GM18502 (cell line): ENCODE measurements at regions not wholly inside any gene's neighbourhood (a gene's known extent, or its start where the extent isn't known, plus 50 kb on each side); places are given as distances from the start of the nearest gene placed in this dataset.

Experiments
- ATAC-seq: cut with Tn5 transposase; IDR thresholded peaks from one replicate; pipeline ENCODE4 v1.9.1; 2021; ENCODE audit warnings: mild to moderate bottlenecking; ENCODE audit not compliant: unreplicated experiment, poor library complexity

GRCh38 chr5:54721951-54722654 lies 204.5 kb downstream of the SNX18 start:
- ATAC-seq = no peak

GRCh38 chr5:54721116-54721515 lies 203.6 kb downstream of the SNX18 start:
- ATAC-seq = no peak

- no peak for ATAC-seq
Observed at GRCh38 chr5:54720341-54720740, 202.8 kb downstream of the SNX18 start.

GRCh38 chr5:54719384-54720283 lies 202.1 kb downstream of the SNX18 start:
- no peak for ATAC-seq

GRCh38 chr5:54718656-54719055 lies 201.1 kb downstream of the SNX18 start:
- no peak for ATAC-seq

GRCh38 chr5:54717870-54718269 lies 200.3 kb downstream of the SNX18 start:
- ATAC-seq = no peak

- ATAC-seq = no peak
Observed at GRCh38 chr5:54717459-54717858, 199.9 kb downstream of the SNX18 start.

- ATAC-seq = no peak
Observed at GRCh38 chr5:54713923-54714581, 196.5 kb downstream of the SNX18 start.

DNA sequence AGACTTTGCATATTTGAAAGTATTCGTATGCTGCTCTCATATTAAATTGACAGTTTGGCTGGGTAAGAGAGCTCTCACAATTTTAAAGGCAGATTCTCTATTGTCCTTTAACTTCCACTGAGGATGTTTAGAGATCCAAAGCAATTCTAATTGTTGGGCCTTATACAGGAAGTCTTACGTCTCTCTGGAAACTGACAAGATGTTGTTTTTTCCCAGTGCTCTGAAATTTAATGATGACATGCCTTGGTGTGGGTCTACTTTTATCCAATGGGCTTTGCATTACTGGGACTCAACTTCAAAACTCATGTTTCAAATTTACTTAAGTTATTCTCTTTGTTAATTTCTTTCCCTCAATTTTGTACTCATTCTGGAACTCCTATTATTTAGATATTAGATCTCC lies 191.5 kb downstream of the SNX18 start:
- no peak for ATAC-seq

DNA sequence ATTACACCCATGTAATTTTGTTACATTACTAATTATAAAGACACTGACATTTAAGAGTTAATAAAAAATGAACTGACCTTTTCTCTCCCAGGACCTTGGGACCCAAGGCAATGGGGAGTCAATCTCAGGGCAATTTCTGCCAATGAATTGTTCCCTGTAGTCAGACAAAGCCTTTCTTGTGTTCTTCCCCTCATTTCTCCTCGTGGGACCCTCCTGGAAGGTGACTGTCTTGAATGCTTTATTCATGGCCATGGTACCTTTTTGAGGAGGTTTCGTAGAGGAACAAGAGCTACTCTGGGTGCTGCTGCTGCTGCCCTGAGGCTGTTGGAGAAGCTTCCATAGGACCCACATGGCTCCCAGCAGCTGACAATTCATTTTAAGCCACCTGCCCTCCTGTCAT lies 190.3 kb downstream of the SNX18 start:
- ATAC-seq = no peak

DNA sequence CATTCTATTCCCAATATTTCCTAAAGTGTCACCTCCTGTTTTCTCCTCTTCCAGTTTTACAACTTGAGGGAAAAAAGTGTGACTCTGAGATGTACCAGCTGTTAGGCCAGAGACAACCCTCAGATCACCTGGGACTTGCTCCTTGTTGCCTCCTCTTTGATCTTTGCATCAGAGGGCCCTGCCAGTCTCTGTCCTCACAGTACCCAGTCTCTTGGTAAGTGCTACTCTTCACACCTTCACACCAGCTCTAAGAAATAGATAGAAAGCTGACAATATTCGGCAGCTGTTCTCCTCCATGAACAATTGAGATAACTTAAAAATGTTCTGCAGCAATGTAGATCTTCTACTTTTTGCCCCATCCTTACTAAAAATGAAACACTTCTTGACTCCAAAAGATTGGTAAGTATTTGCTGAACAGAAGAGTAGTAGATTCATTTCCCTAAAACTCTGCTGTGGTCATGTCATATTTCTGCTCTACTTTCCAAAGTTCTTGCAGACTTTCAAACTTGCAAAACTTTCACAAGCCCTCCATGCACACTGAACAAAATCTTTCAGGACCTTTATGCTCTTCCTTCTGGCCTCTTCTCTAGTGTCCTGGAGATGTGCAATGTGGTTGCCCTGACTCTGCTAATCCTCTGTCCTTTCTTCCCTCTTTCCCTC lies 188.6 kb downstream of the SNX18 start:
- ATAC-seq = no peak

DNA sequence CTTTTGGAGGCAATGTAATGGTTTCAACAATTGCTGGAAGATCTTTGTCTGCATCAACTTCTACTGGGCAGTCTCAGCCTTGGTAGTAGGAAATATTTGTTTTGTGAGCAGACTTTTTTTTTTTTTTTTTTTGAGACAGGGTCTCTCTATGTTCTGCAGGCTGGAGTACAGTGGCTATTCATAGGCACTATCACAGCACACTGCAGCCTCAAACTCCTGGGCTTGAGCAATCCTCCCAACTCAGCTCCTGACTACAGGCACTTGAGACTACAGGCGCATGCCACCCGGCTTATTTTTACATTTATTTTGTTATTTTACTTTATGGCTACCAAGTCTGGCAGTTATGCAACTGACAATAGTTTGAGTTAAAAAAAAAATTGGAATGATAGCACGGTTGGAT lies 187.3 kb downstream of the SNX18 start:
- ATAC-seq = no peak

- no peak for ATAC-seq
Observed at GRCh38 chr5:54704333-54704732, 186.8 kb downstream of the SNX18 start.

DNA sequence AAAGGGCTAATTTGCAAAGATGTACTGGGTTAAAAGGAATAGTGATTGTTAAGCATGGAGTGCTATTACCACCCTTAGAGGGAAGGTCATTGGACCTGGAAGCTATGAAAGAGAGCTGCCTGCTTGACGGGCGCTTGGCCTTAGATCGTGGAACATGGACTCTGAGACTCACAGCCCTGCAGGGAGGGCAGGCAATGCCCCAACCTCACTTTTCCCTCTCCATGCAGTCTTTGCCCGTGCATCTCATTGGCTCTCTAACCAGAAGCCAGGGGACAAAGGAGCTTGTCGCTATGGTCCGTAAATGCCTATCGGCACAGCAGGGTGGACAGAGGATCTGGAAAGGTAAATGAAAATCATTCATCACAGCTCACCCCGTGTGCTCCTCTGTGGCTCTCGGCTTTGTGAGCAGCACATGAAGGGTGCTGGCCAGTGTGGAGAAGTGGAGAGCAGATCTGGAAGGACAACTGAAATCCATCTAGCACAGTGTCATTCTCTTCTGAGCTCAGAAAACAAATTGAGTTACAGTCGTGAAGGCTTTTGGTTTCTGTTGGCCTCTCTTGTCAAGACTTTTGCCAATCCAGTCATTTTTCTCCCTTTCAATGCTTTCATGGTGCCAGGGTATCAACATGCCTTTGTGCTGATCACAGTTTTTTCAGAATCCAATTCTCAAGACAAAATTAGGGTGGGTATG lies 186.2 kb downstream of the SNX18 start:
- no peak for ATAC-seq

DNA sequence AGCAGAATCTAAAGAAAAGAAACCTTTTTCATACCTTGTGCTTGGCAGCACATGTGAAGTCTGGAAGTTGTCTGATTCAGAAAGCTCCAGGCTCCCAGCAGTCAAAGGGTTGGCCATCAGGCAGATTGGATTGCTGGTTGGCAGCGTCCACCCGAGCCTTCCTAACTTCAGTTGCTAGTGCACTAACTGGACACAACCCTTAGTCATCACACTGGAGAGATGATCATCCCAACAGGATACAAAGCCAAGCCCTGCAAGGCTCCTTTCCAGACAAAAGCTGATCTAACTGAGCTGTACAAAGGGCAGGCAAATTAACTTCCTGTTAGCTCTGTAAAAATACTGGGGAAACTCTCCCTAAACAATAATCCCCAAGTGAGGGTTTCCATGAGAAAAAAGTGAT lies 185.6 kb downstream of the SNX18 start:
- no peak for ATAC-seq

- no peak for ATAC-seq
Observed at GRCh38 chr5:54702470-54702869, 184.9 kb downstream of the SNX18 start.

DNA sequence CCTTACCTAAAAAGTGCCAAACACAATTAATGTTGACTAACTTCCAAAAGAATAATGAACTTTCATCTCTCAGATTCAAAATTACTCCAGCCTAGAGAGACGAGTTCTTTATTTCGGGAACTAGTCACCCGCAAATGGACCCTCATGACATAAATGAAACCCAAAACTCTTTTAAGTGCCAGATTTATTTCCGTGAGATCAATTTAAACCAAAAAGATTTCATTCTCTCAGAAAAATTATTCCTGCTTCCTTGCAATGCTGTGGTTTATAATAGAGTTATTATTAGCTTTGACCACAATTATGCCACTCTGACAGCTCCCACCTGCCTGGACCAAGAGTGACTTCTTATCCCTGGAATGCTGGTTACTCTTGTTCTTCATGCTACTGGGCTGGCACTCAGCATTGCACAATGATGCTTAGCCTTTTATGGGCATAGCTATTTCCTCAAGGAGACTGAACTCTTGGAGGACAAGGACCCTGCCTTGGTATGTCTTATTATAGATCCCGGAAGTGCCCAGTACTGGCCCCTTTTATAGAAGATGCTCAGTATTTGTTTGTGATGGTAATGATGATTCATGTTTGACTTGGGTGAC lies 183.5 kb downstream of the SNX18 start:
- no peak for ATAC-seq

- no peak for ATAC-seq
Observed at GRCh38 chr5:54696931-54697330, 179.4 kb downstream of the SNX18 start.

- no peak for ATAC-seq
Observed at GRCh38 chr5:54696346-54696745, 178.8 kb downstream of the SNX18 start.
